Vagina (tissue), 2 donors: ENCODE measurements at regions not wholly inside any gene's neighbourhood (a gene's known extent, or its start where the extent isn't known, plus 50 kb on each side); places are given as distances from the start of the nearest gene placed in this dataset.

Experiments
- POLR2AphosphoS5 ChIP-seq, 2 donors: sonication (generic); formaldehyde crosslinking; IDR thresholded peaks; one replicate each; pipeline ENCODE4 v1.9.0; 2017; ENCODE audit warnings: antibody characterized with exemption in 2 of 2, mild to moderate bottlenecking in 2 of 2, low read depth in 1 of 2; ENCODE audit not compliant: insufficient read depth in 1 of 2
- TF ChIP-seq, protein P1 (sequence below), 3 experiments: fragments of 450-650 bp in 2 of 3; fragments of 200-600 bp in 1 of 3; sonication (generic) in 1 of 3; IDR thresholded peaks; one replicate each; pipeline ENCODE4 v1.5.1; 2017 to 2019; ENCODE audit warnings: antibody characterized with exemption in 3 of 3, mild to moderate bottlenecking in 2 of 3, moderate library complexity in 2 of 3

DNA sequence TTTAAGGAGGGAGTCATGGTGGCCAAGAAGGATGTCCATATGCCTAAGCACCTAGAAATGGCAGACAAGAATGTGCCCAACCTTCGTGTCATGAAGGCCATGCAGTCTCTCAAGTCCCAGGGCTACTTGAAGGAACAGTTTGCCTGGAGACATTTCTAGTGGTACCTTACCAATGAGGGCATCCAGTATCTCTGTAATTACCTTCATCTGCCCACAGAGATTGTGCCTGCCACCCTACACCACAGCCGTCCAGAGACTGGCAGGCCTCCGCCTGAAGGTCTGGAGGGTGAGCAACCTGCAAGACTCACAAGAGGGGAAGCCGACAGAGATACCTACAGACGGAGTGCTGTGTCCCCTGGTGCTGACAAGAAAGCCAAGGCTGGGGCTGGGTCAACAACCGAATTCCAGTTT lies 115.0 kb downstream of the HFE start:
- TF ChIP-seq, protein P1, sequence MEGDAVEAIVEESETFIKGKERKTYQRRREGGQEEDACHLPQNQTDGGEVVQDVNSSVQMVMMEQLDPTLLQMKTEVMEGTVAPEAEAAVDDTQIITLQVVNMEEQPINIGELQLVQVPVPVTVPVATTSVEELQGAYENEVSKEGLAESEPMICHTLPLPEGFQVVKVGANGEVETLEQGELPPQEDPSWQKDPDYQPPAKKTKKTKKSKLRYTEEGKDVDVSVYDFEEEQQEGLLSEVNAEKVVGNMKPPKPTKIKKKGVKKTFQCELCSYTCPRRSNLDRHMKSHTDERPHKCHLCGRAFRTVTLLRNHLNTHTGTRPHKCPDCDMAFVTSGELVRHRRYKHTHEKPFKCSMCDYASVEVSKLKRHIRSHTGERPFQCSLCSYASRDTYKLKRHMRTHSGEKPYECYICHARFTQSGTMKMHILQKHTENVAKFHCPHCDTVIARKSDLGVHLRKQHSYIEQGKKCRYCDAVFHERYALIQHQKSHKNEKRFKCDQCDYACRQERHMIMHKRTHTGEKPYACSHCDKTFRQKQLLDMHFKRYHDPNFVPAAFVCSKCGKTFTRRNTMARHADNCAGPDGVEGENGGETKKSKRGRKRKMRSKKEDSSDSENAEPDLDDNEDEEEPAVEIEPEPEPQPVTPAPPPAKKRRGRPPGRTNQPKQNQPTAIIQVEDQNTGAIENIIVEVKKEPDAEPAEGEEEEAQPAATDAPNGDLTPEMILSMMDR (IDR thresholded peaks at IDR 0.05), result no peak
- TF ChIP-seq POLR2AphosphoS5 (IDR thresholded peaks at IDR 0.05; ENCODE audit: insufficient read depth in 1 of 2, low read depth in 1 of 2), result no peak
